C1 segment of cervical spinal cord (tissue), 14 donors: ENCODE measurements at regions not wholly inside any gene's neighbourhood (a gene's known extent, or its start where the extent isn't known, plus 50 kb on each side); places are given as distances from the start of the nearest gene placed in this dataset.
"Not testable (repeated sequence)": the region's sequence is repeated elsewhere in the genome, so short reads cannot be mapped to it uniquely, and the experiment has no call there.

Experiments used
- DNase-seq, 14 donors: peaks; one replicate each; lab custom pipeline; 2025; lab: John Stamatoyannopoulos, UW

GRCh38 chr6:55058682-55059081 lies 115.6 kb upstream of the HCRTR2 start:
- no peak for DNase-seq

- no peak for DNase-seq
Measured at GRCh38 chr6:55064711-55065420, 109.4 kb upstream of the HCRTR2 start.

GRCh38 chr6:55069132-55069781 lies 105.1 kb upstream of the HCRTR2 start:
- peak in 1 of 14 donors; percentile 1 for DNase-seq

- no peak for DNase-seq
Measured at GRCh38 chr6:55082021-55082420, 92.3 kb upstream of the HCRTR2 start.

GRCh38 chr6:55088011-55088410 lies 86.3 kb upstream of the HCRTR2 start:
- not testable (repeated sequence) for DNase-seq

GRCh38 chr6:55088902-55089301 lies 85.4 kb upstream of the HCRTR2 start:
- no peak for DNase-seq

- no peak for DNase-seq
Measured at GRCh38 chr6:55089325-55089724, 85.0 kb upstream of the HCRTR2 start.

- no peak for DNase-seq
Measured at GRCh38 chr6:55100686-55101085, 73.6 kb upstream of the HCRTR2 start.

GRCh38 chr6:55101157-55101556 lies 73.2 kb upstream of the HCRTR2 start:
- DNase-seq: no peak

GRCh38 chr6:55108134-55109130 lies 65.9 kb upstream of the HCRTR2 start:
- no peak for DNase-seq

- no peak for DNase-seq
Measured at GRCh38 chr6:55117267-55117666, 57.0 kb upstream of the HCRTR2 start.

- not testable (repeated sequence) for DNase-seq
Measured at GRCh38 chr6:55124241-55124640, 50.1 kb upstream of the HCRTR2 start.
